Astrocyte of the spinal cord (primary cell): ENCODE measurements at regions not wholly inside any gene's neighbourhood (a gene's known extent, or its start where the extent isn't known, plus 50 kb on each side); places are given as distances from the start of the nearest gene placed in this dataset.
A peak's percentile ranks its signal among the peaks of the same experiment; 100 is the strongest.

Source experiments
- DNase-seq: peaks from one replicate; pipeline ENCODE4 v3.0.0; 2011; ENCODE audit warnings: low read depth, low spot score
- H3K4me3 ChIP-seq: 2 replicates; pipeline ENCODE4 v1.5.1; 2011; ENCODE audit warnings: low read depth, mild to moderate bottlenecking, low read length, moderate library complexity
- in situ Hi-C: cut with HindIII; loops from 2 replicates; pipeline ENCODE4 v1.10.0; 2017; ENCODE audit warnings: low sequenced_read_pairs
- TF ChIP-seq, protein P1 (sequence below): IDR thresholded peaks from 2 replicates; pipeline ENCODE4 v1.5.1; 2012; ENCODE audit warnings: low read depth, mild to moderate bottlenecking, low read length, inconsistent platforms

DNA sequence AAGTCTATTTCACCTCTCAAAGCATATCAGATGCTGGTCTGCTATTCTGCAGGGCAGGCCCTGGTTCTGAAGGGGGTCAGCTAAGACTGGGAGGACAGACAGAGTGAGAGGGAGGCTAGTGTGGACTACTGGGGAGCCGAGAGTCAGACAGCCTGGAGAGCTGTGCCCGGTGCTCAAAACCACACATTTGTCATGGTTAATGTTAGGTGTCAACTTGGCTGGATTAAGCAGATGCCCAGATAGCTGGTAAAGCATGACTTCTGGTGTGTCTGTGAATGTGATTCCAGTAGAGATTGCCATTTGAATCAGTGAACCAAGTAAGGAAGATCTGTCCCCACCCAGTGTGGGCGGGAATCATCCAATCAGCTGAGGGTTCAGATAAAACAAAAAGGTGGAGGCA lies 102.6 kb downstream of the SNX19 start:
- TF ChIP-seq, protein P1, sequence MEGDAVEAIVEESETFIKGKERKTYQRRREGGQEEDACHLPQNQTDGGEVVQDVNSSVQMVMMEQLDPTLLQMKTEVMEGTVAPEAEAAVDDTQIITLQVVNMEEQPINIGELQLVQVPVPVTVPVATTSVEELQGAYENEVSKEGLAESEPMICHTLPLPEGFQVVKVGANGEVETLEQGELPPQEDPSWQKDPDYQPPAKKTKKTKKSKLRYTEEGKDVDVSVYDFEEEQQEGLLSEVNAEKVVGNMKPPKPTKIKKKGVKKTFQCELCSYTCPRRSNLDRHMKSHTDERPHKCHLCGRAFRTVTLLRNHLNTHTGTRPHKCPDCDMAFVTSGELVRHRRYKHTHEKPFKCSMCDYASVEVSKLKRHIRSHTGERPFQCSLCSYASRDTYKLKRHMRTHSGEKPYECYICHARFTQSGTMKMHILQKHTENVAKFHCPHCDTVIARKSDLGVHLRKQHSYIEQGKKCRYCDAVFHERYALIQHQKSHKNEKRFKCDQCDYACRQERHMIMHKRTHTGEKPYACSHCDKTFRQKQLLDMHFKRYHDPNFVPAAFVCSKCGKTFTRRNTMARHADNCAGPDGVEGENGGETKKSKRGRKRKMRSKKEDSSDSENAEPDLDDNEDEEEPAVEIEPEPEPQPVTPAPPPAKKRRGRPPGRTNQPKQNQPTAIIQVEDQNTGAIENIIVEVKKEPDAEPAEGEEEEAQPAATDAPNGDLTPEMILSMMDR = no peak
- DNase-seq = no peak
- no peak overlapping the region for H3K4me3 ChIP-seq
- in situ Hi-C loops = no loop called here

DNA sequence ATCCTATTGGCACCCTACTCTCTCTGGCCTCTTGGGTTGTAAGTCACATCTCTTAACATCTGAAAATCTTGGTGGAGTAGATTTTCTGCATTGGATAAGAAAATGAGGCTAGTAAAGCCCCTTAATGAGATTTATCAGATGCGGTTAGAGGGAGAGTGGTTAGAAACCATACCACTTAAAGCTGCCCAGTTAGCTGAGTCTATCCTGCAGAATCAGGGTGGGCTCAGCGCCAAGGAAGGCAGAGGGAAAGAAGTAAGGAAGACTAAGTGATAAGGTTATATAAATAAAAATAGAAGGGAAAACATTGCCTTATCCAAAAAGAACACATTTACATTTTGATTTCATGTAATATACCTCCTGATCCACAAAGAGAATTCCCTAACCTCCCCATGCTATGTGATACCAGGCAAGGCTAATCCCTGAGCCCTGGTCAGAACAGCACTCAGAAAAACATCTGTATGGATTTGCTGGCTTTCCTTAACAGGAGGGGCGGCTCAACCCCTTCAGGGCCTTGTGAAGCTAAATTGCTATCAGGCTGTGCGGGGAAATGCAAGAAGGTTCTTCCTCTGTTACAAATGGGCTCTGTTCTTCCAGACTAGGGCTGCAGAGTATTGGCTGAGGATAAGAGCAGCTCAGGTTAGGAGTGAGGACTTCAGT lies 101.7 kb downstream of the SNX19 start:
- TF ChIP-seq, protein P1 = no peak
- no peak overlapping the region for H3K4me3 ChIP-seq
- in situ Hi-C loops = no loop called here
- no peak for DNase-seq

DNA sequence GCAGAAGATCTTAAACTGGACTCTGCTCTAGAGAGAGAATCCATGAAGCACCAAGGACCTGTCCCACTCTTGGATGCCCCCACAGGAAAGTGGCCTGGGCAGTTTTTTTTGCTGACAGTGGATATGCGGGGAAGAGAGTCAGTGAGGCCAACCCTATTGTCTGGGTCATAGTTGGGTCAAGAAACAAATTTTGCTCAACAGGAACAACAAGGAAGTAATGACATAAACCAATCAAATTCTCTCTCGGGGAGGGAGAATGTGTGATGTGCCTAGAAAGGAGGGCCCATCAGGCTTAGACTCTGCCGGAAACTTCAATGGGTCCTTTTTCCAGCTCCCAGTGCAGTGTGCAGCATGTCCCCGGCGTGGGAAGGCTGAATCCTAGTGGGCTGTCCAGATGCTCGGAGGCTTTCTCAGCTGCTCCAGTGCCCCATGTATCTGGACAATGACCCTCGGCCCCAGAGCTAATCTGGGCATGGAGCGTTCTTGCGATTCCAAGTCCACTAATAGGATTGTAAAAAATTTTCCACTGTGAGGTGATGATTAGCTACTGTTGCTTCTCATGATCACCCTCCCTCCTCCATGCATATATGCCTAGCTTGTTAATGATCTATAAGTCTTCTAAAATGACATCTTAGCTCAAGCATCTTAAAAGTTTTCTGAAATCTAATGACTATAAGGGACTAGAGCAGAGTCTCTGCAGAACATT lies 101.0 kb downstream of the SNX19 start:
- H3K4me3 ChIP-seq = no peak overlapping the region
- no peak for DNase-seq
- TF ChIP-seq, protein P1 = no peak
- in situ Hi-C loops = no loop called here

DNA sequence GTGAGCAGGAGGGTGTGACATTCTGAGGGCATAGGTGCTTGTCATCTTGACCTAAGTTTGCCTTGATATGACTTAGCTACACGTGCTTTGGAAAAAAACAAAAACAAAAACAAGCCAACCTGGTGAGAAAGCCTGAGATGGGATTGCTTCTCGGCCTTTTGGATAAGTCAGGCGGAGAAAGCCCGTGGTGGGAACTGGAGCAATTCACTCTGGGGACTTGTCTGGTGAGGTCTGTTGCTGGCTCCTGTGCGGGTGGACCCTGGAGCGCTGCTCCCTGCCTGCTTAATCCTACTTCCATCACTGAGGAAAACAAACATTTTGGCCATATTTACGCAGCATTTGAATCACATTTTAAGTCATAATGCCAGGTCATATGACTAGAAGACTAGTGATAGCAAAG lies 100.3 kb downstream of the SNX19 start:
- H3K4me3 ChIP-seq = no peak overlapping the region
- TF ChIP-seq, protein P1 = no peak
- in situ Hi-C loops = no loop called here
- no peak for DNase-seq

DNA sequence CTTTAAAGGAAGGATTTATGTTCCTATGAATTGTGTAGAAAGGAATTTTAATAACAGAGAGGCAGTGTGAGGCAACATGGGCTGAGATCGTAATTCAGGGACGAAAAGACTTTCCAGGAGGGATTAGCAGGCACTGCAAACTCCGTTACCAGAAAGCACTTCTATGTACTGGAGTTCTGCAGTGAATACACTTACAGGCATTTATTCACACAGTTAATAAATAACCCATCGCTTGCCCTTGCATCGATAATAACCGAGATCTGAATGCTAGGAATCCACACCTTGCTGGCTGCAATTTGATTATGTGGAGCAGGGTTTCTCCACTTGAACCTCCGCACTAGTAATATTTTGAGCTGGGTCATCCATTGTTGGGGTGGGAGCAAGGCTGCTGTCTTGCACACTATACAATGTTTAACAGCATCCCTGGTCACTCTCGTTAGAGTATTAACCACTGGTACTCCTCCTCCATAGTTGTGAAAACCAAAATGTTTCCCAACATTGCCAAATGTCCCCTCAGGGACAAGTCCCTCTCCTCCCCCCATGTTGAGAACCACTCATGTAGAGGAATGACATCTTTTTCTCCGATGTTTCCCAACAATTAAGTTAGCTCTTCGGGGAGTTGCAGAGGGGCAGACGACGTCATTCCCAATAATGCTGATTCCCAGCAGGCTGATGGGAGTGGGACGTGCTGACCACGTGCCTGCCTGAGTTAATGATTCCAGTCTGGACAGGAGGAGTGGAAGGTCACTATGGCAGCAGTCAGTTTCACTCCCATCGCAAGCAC lies 99.5 kb downstream of the SNX19 start:
- TF ChIP-seq, protein P1 = no peak
- in situ Hi-C loops = no loop called here
- H3K4me3 ChIP-seq = no peak overlapping the region
- no peak for DNase-seq

DNA sequence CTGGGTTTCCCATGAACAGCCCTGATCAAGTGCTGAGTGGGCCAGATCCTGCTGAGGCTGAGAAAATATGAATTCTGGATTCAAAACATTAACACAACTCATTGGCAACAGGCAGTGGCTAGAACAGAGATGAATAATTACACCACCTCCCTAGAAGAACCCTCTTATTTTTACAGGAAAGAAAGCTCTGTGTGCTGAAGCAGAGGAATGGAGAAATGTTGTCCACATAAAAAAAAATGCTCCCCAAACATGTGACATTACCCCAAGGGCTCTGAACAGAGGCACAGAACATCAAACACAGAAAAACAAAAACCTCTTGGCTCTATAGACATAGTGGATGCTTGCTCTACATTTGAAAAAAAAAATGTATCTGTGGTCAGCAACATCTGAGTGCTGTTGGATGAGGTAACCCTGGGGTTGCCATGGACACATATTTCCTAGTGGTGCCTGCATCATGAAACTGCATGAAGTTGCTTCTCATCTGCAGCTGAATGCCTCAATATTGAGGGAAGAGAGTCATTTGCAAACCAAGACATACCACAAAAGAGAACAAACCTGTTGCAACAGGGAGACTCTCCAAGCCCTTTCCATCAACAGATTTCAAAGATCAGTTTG lies 98.8 kb downstream of the SNX19 start:
- TF ChIP-seq, protein P1 = no peak
- in situ Hi-C loops = no loop called here
- DNase-seq = peak; percentile 72
- H3K4me3 ChIP-seq = no peak overlapping the region
